ENCODE measurements at regions not wholly inside any gene's neighbourhood (a gene's known extent, or its start where the extent isn't known, plus 50 kb on each side); places are given as distances from the start of the nearest gene placed in this dataset.

DNA sequence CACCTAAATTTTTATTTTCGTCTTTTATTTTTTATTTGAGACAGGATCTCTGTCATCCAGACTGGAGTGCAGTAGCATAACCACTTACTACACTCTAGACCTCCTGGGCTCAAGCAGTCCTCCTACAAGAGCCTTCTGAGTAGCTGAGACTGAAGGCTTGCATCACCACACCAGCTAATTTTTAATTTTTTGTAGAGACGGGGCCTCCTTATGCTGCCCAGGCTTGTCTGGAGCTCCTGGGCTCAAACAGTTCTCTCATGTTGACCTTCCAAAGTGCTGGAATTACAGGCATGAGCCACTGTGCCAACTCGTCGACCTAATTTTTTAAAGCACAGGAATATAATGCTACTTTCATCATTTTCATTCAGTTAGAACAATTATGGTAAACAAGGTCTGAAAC, 405.4 kb downstream of the AR start:
- peak; percentile 58 for ATAC-seq
- no peak for DNase-seq
- Histone ChIP-seq H3K27me3 (no peaks in the 10 kb centered on the region), H3K4me1 (no peaks in the 10 kb centered on the region), H3K27ac (no peak overlapping the region), H3K4me3 (no peak overlapping the region), H3K36me3 (no peaks in the 10 kb centered on the region), H3K9me3 (no peaks in the 10 kb centered on the region)
- intact Hi-C loops (cut with DNase I) = no loop called here
- TF ChIP-seq, protein P1, sequence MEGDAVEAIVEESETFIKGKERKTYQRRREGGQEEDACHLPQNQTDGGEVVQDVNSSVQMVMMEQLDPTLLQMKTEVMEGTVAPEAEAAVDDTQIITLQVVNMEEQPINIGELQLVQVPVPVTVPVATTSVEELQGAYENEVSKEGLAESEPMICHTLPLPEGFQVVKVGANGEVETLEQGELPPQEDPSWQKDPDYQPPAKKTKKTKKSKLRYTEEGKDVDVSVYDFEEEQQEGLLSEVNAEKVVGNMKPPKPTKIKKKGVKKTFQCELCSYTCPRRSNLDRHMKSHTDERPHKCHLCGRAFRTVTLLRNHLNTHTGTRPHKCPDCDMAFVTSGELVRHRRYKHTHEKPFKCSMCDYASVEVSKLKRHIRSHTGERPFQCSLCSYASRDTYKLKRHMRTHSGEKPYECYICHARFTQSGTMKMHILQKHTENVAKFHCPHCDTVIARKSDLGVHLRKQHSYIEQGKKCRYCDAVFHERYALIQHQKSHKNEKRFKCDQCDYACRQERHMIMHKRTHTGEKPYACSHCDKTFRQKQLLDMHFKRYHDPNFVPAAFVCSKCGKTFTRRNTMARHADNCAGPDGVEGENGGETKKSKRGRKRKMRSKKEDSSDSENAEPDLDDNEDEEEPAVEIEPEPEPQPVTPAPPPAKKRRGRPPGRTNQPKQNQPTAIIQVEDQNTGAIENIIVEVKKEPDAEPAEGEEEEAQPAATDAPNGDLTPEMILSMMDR (IDR thresholded peaks at IDR 0.05) = no peak

DNA sequence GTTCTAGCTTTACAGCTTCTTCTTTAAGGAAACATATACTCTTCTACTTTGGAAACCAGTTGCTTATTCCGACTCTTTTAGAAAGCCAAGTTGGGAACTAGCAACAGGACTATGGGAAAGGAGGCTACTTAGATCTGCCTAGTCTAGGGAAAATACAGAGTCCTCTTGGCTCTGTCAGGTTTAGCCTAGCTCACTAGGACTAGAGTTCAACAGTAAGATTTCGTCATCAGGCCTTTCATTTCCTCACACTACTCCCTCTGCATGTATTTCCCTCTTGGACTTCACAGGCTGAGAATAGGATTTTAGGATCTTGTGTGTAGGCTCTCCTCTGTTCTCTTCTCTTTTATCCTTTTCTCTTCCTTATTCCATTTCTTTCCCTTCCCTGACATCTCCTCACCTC, 409.8 kb downstream of the AR start:
- intact Hi-C loops (cut with DNase I) = no loop called here
- no peak for ATAC-seq
- no peaks in the 10 kb centered on the region for H3K9me3 ChIP-seq
- TF ChIP-seq, protein P1 (IDR thresholded peaks at IDR 0.05) = no peak
- H3K27ac ChIP-seq = no peak overlapping the region
- H3K36me3 ChIP-seq = no peaks in the 10 kb centered on the region
- no peaks in the 10 kb centered on the region for H3K4me1 ChIP-seq
- H3K4me3 ChIP-seq = no peak overlapping the region
- H3K27me3 ChIP-seq = no peaks in the 10 kb centered on the region
- DNase-seq = no peak

DNA sequence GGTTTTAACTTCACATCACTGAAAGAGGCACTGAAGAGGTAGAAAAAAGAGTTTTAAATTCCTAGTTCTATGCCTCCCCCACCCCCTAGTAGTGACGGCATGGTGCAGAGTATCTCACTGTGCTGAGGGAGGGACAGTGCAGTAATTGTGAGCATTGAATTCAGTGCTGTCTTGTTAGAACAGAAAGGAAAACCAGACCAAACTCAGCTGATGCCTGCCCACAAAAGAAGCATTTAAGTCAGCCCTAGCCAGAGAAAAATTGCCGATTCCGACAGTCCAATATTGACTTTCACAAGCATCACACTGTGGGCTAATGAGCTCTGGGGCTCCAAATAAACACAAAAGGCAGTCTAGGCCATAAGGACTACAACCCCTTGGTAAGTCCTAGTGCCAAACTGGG, 417.7 kb downstream of the AR start:
- no peak overlapping the region for H3K4me3 ChIP-seq
- no peak overlapping the region for H3K27ac ChIP-seq
- H3K4me1 ChIP-seq = no peaks in the 10 kb centered on the region
- TF ChIP-seq, protein P1 (IDR thresholded peaks at IDR 0.05) = no peak
- DNase-seq (no peak), ATAC-seq (no peak)
- intact Hi-C loops (cut with DNase I) = no loop called here
- H3K27me3 ChIP-seq = no peaks in the 10 kb centered on the region
- no peaks in the 10 kb centered on the region for H3K36me3 ChIP-seq
- no peaks in the 10 kb centered on the region for H3K9me3 ChIP-seq
